IMR-90 (cell line): ENCODE measurements at regions not wholly inside any gene's neighbourhood (a gene's known extent, or its start where the extent isn't known, plus 50 kb on each side); places are given as distances from the start of the nearest gene placed in this dataset.
"Not testable (repeated sequence)": the region's sequence is repeated elsewhere in the genome, so short reads cannot be mapped to it uniquely, and the experiment has no call there.

Experiments used
- ATAC-seq: fragments of 200-7000 bp; cut with Tn5 transposase; 2 replicates; pipeline ENCODE4 v1.9.1; 2020; ENCODE audit warnings: low read depth, mild to moderate bottlenecking, moderate library complexity
- BruUV-seq: library from RNA; stranded (reverse); fragments of 400-500 nt; replicated peaks from 2 replicates; lab custom pipeline; 2021; lab: Mats Ljungman, UMichigan
- CTCF ChIA-PET: fragments of 300-600 bp; formaldehyde crosslinking; extraction: SDS; loops from one replicate; lab custom pipeline; 2021; ENCODE audit warnings: antibody characterized with exemption; lab: Yijun Ruan, JAX
- POLR2A ChIA-PET: fragments of 300-600 bp; sonication (Branson Sonifier 250); formaldehyde crosslinking; loops from one replicate; lab custom pipeline; 2022; ENCODE audit warnings: antibody characterized with exemption; ENCODE audit not compliant: unreplicated experiment; lab: Charles Lee
- DNase-seq: peaks from one replicate; pipeline ENCODE4 v3.0.0; 2013
- H2AFZ ChIP-seq: replicated peaks from 2 replicates; pipeline ENCODE3; 2013; ENCODE audit warnings: low read length, mild to moderate bottlenecking; ENCODE audit not compliant: poor library complexity
- H2AK5ac ChIP-seq: 2 replicates; pipeline ENCODE4 v1.6.1; 2013; ENCODE audit warnings: low read depth, low read length, inconsistent platforms
- H2AK9ac ChIP-seq: replicated peaks from 2 replicates; pipeline ENCODE3; 2013; ENCODE audit warnings: mild to moderate bottlenecking, low read depth, low read length, moderate library complexity; ENCODE audit not compliant: poor library complexity
- H2BK120ac ChIP-seq: 2 replicates; pipeline ENCODE4 v1.6.1; 2013; ENCODE audit warnings: low read depth, low read length, inconsistent platforms
- H2BK15ac ChIP-seq: 3 replicates; pipeline ENCODE4 v1.6.1; 2013; ENCODE audit warnings: low read depth, low read length, inconsistent platforms
- H2BK20ac ChIP-seq: 2 replicates; pipeline ENCODE4 v1.6.1; 2013; ENCODE audit warnings: low read depth, mild to moderate bottlenecking, inconsistent platforms, low read length, moderate library complexity
- H2BK5ac ChIP-seq: 2 replicates; pipeline ENCODE4 v1.6.1; 2013; ENCODE audit warnings: mild to moderate bottlenecking, low read depth, low read length, inconsistent platforms; ENCODE audit not compliant: poor library complexity, severe bottlenecking
- H3K14ac ChIP-seq: replicated peaks from 2 replicates; pipeline ENCODE4 v1.6.1; 2013; ENCODE audit warnings: low read depth, low read length, inconsistent platforms
- H3K18ac ChIP-seq: 2 replicates; pipeline ENCODE4 v1.6.1; 2013; ENCODE audit warnings: low read depth, low read length, control low read depth
- H3K23ac ChIP-seq: 2 replicates; pipeline ENCODE4 v1.6.1; 2013; ENCODE audit warnings: low read depth, low read length, inconsistent platforms
- H3K27ac ChIP-seq: 2 replicates; pipeline ENCODE4 v1.5.1; 2013; ENCODE audit warnings: mild to moderate bottlenecking, control low read depth, low read length; ENCODE audit not compliant: insufficient read depth
- H3K27me3 ChIP-seq: 2 replicates; pipeline ENCODE4 v1.6.1; 2013; ENCODE audit warnings: low read length; ENCODE audit not compliant: control insufficient read depth, insufficient read depth
- H3K36me3 ChIP-seq: 2 replicates; pipeline ENCODE4 v1.6.1; 2013; ENCODE audit warnings: low read length, mixed read lengths; ENCODE audit not compliant: control insufficient read depth, insufficient read depth
- H3K4ac ChIP-seq: 2 replicates; pipeline ENCODE4 v1.6.1; 2013; ENCODE audit warnings: low read depth, low read length, inconsistent platforms
- H3K4me1 ChIP-seq: 2 replicates; pipeline ENCODE4 v1.6.1; 2013; ENCODE audit warnings: low read length, mixed read lengths; ENCODE audit not compliant: control insufficient read depth, insufficient read depth
- H3K4me2 ChIP-seq: 2 replicates; pipeline ENCODE4 v1.6.1; 2013; ENCODE audit warnings: low read depth, mild to moderate bottlenecking, control low read depth, low read length, moderate library complexity
- H3K4me3 ChIP-seq: 2 replicates; pipeline ENCODE4 v1.5.1; 2013; ENCODE audit warnings: low read depth, mild to moderate bottlenecking, control low read depth, low read length, moderate library complexity; ENCODE audit not compliant: insufficient read depth
- H3K56ac ChIP-seq: 2 replicates; pipeline ENCODE4 v1.6.1; 2013; ENCODE audit warnings: low read length, inconsistent platforms; ENCODE audit not compliant: insufficient read depth; ENCODE audit errors: extremely low read depth
- H3K79me1 ChIP-seq, 2 experiments: 2 replicates each; pipeline ENCODE4 v1.6.1; 2013; ENCODE audit warnings: low read length in 2 of 2, inconsistent platforms in 1 of 2, low read depth in 1 of 2
- H3K9ac ChIP-seq: 2 replicates; pipeline ENCODE4 v1.6.1; 2013; ENCODE audit warnings: low read depth, low read length, control low read depth
- H3K9me1 ChIP-seq: 2 replicates; pipeline ENCODE4 v1.6.1; 2013; ENCODE audit warnings: low read length, inconsistent platforms; ENCODE audit not compliant: insufficient read depth
- H3K9me3 ChIP-seq: 2 replicates; pipeline ENCODE4 v1.6.1; 2013; ENCODE audit warnings: low read length; ENCODE audit not compliant: control insufficient read depth, insufficient read depth
- H4K20me1 ChIP-seq: 2 replicates; pipeline ENCODE4 v1.6.1; 2013; ENCODE audit warnings: low read length, inconsistent platforms; ENCODE audit not compliant: insufficient read depth
- H4K5ac ChIP-seq: 2 replicates; pipeline ENCODE4 v1.6.1; 2013; ENCODE audit warnings: mild to moderate bottlenecking, low read depth, low read length, control low read depth
- H4K8ac ChIP-seq, 2 experiments: 2 replicates each; pipeline ENCODE4 v1.6.1; 2013; ENCODE audit warnings: low read depth in 2 of 2, low read length in 2 of 2, control low read depth in 1 of 2, inconsistent platforms in 1 of 2
- H4K91ac ChIP-seq: 2 replicates; pipeline ENCODE4 v1.6.1; 2013; ENCODE audit warnings: low read depth, low read length, inconsistent platforms; ENCODE audit not compliant: insufficient read depth
- WGBS, 2 experiments: methylation state at CpG; one replicate each; pipeline versions ENCODE4 v1.1.5 to v1.1.7; 2013; ENCODE audit warnings: missing lambda C conversion rate in 2 of 2; ENCODE audit not compliant: insufficient read length in 1 of 2; ENCODE audit errors: extremely low coverage in 2 of 2; 5-methylcytosine and 5-hydroxymethylcytosine counted together
- dilution Hi-C: fragments of 300-500 bp; cut with HindIII; formaldehyde crosslinking; loops from one replicate; pipeline ENCODE4 v1.14.3; 2018; ENCODE audit warnings: low sequenced_read_pairs; ENCODE audit not compliant: unreplicated experiment
- in situ Hi-C: fragments of 300-500 bp; cut with MboI; formaldehyde crosslinking; loops from 3 replicates; pipeline ENCODE4 v1.14.3; 2019; ENCODE audit warnings: low sequenced_read_pairs, inconsistent platforms, mixed read lengths
- intact Hi-C: fragments of 100-400 bp; cut with micrococcal nuclease; formaldehyde crosslinking; loops from 2 replicates; pipeline ENCODE4 v1.10.0; 2022

- H4K91ac ChIP-seq, in situ Hi-C loops, H3K79me1 ChIP-seq, H4K20me1 ChIP-seq, H3K23ac ChIP-seq, H3K56ac ChIP-seq, POLR2A ChIA-PET, H3K27ac ChIP-seq, H2AFZ ChIP-seq, BruUV-seq, H3K14ac ChIP-seq, H3K27me3 ChIP-seq, CTCF ChIA-PET, H3K9ac ChIP-seq, H4K8ac ChIP-seq, H3K18ac ChIP-seq, H2BK15ac ChIP-seq, H4K5ac ChIP-seq, H3K36me3 ChIP-seq, H3K4ac ChIP-seq, H3K4me2 ChIP-seq, ATAC-seq, H3K4me1 ChIP-seq, H3K9me1 ChIP-seq, intact Hi-C loops, DNase-seq, H2BK120ac ChIP-seq, H3K4me3 ChIP-seq, H3K9me3 ChIP-seq, H2AK5ac ChIP-seq, H2BK5ac ChIP-seq, dilution Hi-C loops, H2AK9ac ChIP-seq, H2BK20ac ChIP-seq: not testable (repeated sequence)
- WGBS, 2 experiments: no CpG with 5 or more reads among the region's 4 CpGs
Measured at GRCh38 chr4:132697505-132697904, 451.6 kb upstream of the PCDH10 start.
